OCI-LY1 (cell line): ENCODE measurements at regions not wholly inside any gene's neighbourhood (a gene's known extent, or its start where the extent isn't known, plus 50 kb on each side); places are given as distances from the start of the nearest gene placed in this dataset.

Source experiments
- H2AFZ ChIP-seq: fragments of 200-600 bp; sonication (generic), shearing (Covaris generic); 2 replicates; pipeline ENCODE4 v1.6.0; 2014; ENCODE audit warnings: antibody characterized with exemption, mild to moderate bottlenecking, low read length
- H3F3A ChIP-seq: fragments of 200-600 bp; sonication (generic), shearing (Covaris generic); 2 replicates; pipeline ENCODE4 v1.6.0; 2014; ENCODE audit warnings: mild to moderate bottlenecking, antibody characterized with exemption, low read length, moderate library complexity; ENCODE audit not compliant: insufficient read depth
- H3K27ac ChIP-seq: fragments of 200-600 bp; sonication (generic); 2 replicates; pipeline ENCODE4 v1.5.1; 2014; ENCODE audit warnings: low read length, mixed run types, mild to moderate bottlenecking, low read depth; ENCODE audit not compliant: poor library complexity, severe bottlenecking
- H3K27me3 ChIP-seq: fragments of 200-600 bp; sonication (generic); 2 replicates; pipeline ENCODE4 v1.6.0; 2014; ENCODE audit warnings: antibody characterized with exemption, mild to moderate bottlenecking, low read length, moderate library complexity; ENCODE audit not compliant: insufficient read depth
- H3K36me3 ChIP-seq: fragments of 200-600 bp; sonication (generic); 2 replicates; pipeline ENCODE4 v1.6.1; 2014; ENCODE audit warnings: mild to moderate bottlenecking, antibody characterized with exemption, low read length, moderate library complexity, mixed read lengths; ENCODE audit not compliant: insufficient read depth
- H3K4me1 ChIP-seq: fragments of 200-600 bp; sonication (generic); 2 replicates; pipeline ENCODE4 v1.5.1; 2014; ENCODE audit warnings: mild to moderate bottlenecking, low read length, moderate library complexity; ENCODE audit not compliant: insufficient read depth, severe bottlenecking
- H3K4me2 ChIP-seq: fragments of 200-600 bp; sonication (generic), shearing (Covaris generic); 2 replicates; pipeline ENCODE4 v1.6.1; 2014; ENCODE audit warnings: low read length
- H3K4me3 ChIP-seq: fragments of 200-600 bp; sonication (generic); 2 replicates; pipeline ENCODE4 v1.5.1; 2014; ENCODE audit warnings: low read length, low read depth, mild to moderate bottlenecking, mixed read lengths; ENCODE audit not compliant: poor library complexity, severe bottlenecking
- H3K79me2 ChIP-seq: fragments of 200-600 bp; shearing (Covaris generic); 2 replicates; pipeline ENCODE4 v1.6.1; 2016; ENCODE audit warnings: mixed run types, low read length, mixed read lengths; ENCODE audit not compliant: insufficient read depth
- H3K9ac ChIP-seq: fragments of 200-600 bp; sonication (generic), shearing (Covaris generic); 2 replicates; pipeline ENCODE4 v1.6.1; 2014; ENCODE audit warnings: mild to moderate bottlenecking, low read length, mixed read lengths
- H3K9me2 ChIP-seq: fragments of 200-600 bp; sonication (generic), shearing (Covaris generic); 2 replicates; pipeline ENCODE4 v1.6.1; 2014; ENCODE audit warnings: low read depth, mild to moderate bottlenecking, low read length, mixed read lengths
- H3K9me3 ChIP-seq: fragments of 200-600 bp; shearing (Covaris generic); 2 replicates; pipeline ENCODE4 v1.6.1; 2014; ENCODE audit warnings: low read length, mixed read lengths
- H4K20me1 ChIP-seq: fragments of 200-600 bp; sonication (generic), shearing (Covaris generic); 2 replicates; pipeline ENCODE4 v1.6.0; 2016; ENCODE audit warnings: mild to moderate bottlenecking, low read length; ENCODE audit not compliant: insufficient read depth
- EZH2 ChIP-seq: fragments of 200-600 bp; sonication (generic), shearing (Covaris generic); IDR thresholded peaks from 2 replicates; pipeline ENCODE4 v1.8.0; 2017; ENCODE audit warnings: borderline replicate concordance, mixed run types, mild to moderate bottlenecking, antibody characterized with exemption, low read length, moderate library complexity, mixed read lengths
- TF ChIP-seq, protein P1 (sequence below): fragments of 200-600 bp; sonication (generic), shearing (Covaris generic); IDR thresholded peaks from 2 replicates; pipeline ENCODE4 v1.5.1; 2017; ENCODE audit warnings: mild to moderate bottlenecking, antibody characterized with exemption, low read length, moderate library complexity, mixed read lengths

DNA sequence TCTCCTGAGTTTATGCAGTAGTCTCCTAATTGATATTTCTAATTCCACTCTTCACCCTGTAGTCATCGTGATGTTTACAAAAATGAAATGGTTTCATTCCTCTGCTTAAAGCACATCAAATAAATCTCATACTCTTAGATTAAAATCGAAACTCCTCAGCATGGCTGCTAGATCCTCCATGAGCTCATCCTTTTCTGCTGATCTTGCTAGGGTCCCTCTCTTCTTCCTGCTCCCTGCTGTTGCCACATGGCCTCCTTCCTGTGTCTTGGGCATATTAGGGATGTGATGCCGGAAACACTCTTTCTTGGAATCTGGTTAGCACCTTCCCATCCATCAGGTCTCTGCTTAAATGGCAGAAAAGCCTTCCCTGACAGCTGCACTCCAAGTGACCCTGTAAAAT is 59.5 kb upstream of the MEGF10 start:
- H3K27me3 ChIP-seq: no peaks in the 10 kb centered on the region
- H3K36me3 ChIP-seq: no peaks in the 10 kb centered on the region
- H3K4me3 ChIP-seq: no peak overlapping the region
- H3K4me1 ChIP-seq: peaks cover 7% of the 10 kb centered on the region
- H3F3A ChIP-seq: no peaks in the 10 kb centered on the region
- H3K9me3 ChIP-seq: no peaks in the 10 kb centered on the region
- no peak overlapping the region for H3K4me2 ChIP-seq
- H2AFZ ChIP-seq: no peak overlapping the region
- no peaks in the 10 kb centered on the region for H4K20me1 ChIP-seq
- TF ChIP-seq EZH2: no peak
- TF ChIP-seq, protein P1, sequence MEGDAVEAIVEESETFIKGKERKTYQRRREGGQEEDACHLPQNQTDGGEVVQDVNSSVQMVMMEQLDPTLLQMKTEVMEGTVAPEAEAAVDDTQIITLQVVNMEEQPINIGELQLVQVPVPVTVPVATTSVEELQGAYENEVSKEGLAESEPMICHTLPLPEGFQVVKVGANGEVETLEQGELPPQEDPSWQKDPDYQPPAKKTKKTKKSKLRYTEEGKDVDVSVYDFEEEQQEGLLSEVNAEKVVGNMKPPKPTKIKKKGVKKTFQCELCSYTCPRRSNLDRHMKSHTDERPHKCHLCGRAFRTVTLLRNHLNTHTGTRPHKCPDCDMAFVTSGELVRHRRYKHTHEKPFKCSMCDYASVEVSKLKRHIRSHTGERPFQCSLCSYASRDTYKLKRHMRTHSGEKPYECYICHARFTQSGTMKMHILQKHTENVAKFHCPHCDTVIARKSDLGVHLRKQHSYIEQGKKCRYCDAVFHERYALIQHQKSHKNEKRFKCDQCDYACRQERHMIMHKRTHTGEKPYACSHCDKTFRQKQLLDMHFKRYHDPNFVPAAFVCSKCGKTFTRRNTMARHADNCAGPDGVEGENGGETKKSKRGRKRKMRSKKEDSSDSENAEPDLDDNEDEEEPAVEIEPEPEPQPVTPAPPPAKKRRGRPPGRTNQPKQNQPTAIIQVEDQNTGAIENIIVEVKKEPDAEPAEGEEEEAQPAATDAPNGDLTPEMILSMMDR: no peak
- no peak overlapping the region for H3K9ac ChIP-seq
- H3K9me2 ChIP-seq: no peaks in the 10 kb centered on the region
- H3K27ac ChIP-seq: no peak overlapping the region
- no peaks in the 10 kb centered on the region for H3K79me2 ChIP-seq

DNA sequence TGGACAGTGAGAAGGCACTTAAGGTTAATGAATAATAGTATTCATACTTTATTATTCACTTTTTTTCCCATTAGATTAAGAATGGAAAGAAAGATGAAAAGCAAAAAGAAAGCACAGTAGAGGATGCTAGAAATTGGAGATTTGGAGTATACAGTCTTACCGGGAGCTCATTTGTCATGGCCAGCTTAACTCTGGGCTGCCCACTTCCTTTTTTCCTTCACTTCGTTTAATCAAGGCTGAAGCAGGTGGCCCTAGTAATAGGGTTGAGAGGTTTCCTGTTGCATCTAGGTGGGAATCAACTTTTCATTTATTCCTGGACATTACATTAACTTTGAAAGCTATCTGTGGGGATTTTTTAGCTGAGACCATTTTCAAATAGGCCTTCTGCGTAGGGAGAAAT is 57.0 kb upstream of the MEGF10 start:
- TF ChIP-seq EZH2: no peak
- TF ChIP-seq, protein P1: no peak
- H3K4me1 ChIP-seq: peaks cover 7% of the 10 kb centered on the region
- H3K27me3 ChIP-seq: no peaks in the 10 kb centered on the region

DNA sequence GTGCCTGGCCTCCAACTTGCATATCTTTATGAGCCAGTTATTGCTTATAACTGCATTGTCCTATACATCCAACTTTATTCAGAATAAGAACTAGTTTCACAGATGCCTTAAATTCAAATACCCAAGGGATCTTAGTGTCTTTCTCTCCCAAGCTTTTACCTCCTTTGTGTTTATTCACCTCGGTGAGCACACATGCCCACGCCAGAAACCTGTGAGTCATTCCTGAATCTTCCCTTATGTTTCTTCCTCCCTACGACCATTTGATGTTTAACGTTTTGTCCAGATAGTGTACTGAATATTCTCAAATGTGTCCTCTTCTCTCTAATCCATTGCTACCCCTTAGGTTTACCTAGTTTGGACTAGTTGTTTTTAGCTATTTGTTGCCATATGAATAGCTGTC is 55.5 kb upstream of the MEGF10 start:
- Histone ChIP-seq H4K20me1 (no peaks in the 10 kb centered on the region), H3K4me2 (no peak overlapping the region), H3K4me1 (no peaks in the 10 kb centered on the region), H3K9me3 (no peaks in the 10 kb centered on the region), H3K27ac (no peak overlapping the region), H2AFZ (no peak overlapping the region), H3K36me3 (no peaks in the 10 kb centered on the region), H3K9ac (no peak overlapping the region), H3K79me2 (no peaks in the 10 kb centered on the region), H3K27me3 (no peaks in the 10 kb centered on the region), H3F3A (no peaks in the 10 kb centered on the region), H3K4me3 (no peak overlapping the region), H3K9me2 (no peaks in the 10 kb centered on the region)
- no peak for TF ChIP-seq EZH2
- TF ChIP-seq, protein P1: no peak

More for the DNA sequence above, 57.0 kb upstream of the MEGF10 start:
- no peaks in the 10 kb centered on the region for H4K20me1 ChIP-seq
- no peaks in the 10 kb centered on the region for H3K36me3 ChIP-seq
- no peaks in the 10 kb centered on the region for H3K9me3 ChIP-seq
- H3K9me2 ChIP-seq: no peaks in the 10 kb centered on the region
- H3K9ac ChIP-seq: no peak overlapping the region
- H2AFZ ChIP-seq: no peak overlapping the region
- H3K79me2 ChIP-seq: no peaks in the 10 kb centered on the region
- H3F3A ChIP-seq: no peaks in the 10 kb centered on the region
- no peak overlapping the region for H3K27ac ChIP-seq
- no peak overlapping the region for H3K4me2 ChIP-seq
- H3K4me3 ChIP-seq: no peak overlapping the region
